Activated B cell treated with CpG ODN at 0.5 μM for 24 hours (primary cell): ENCODE measurements at regions not wholly inside any gene's neighbourhood (a gene's known extent, or its start where the extent isn't known, plus 50 kb on each side); places are given as distances from the start of the nearest gene placed in this dataset.

Experiments used
- ATAC-seq: fragments of 200-7000 bp; cut with Tn5 transposase; one replicate; pipeline ENCODE4 v1.10.0; 2021; ENCODE audit warnings: low read depth, mild to moderate bottlenecking, moderate library complexity
- CTCF ChIA-PET: fragments of 350-600 bp; sonication (Branson Sonifier 250); formaldehyde crosslinking; loops from one replicate; lab custom pipeline; 2021; ENCODE audit warnings: antibody characterized with exemption; lab: Charles Lee
- POLR2A ChIA-PET: fragments of 350-600 bp; sonication (Branson Sonifier 250); formaldehyde crosslinking; loops from one replicate; lab custom pipeline; 2021; ENCODE audit warnings: antibody characterized with exemption; lab: Charles Lee
- DNase-seq: peaks from one replicate; pipeline ENCODE4 v3.0.0; 2022
- H3K27ac Mint-ChIP-seq: one replicate; pipeline ENCODE4 v1.8.0; 2020; ENCODE audit warnings: mixed read lengths
- H3K27me3 Mint-ChIP-seq: one replicate; pipeline ENCODE4 v1.8.0; 2021; ENCODE audit warnings: mixed read lengths
- H3K36me3 Mint-ChIP-seq: one replicate; pipeline ENCODE4 v1.8.0; 2021; ENCODE audit warnings: low read depth, mixed read lengths
- H3K4me1 Mint-ChIP-seq: one replicate; pipeline ENCODE4 v1.8.0; 2021; ENCODE audit warnings: mixed read lengths
- H3K4me3 Mint-ChIP-seq: one replicate; pipeline ENCODE4 v1.8.0; 2020; ENCODE audit warnings: mild to moderate bottlenecking, mixed read lengths
- H3K9me3 Mint-ChIP-seq: one replicate; pipeline ENCODE4 v1.8.0; 2020; ENCODE audit warnings: mixed read lengths
- intact Hi-C: fragments of 100-400 bp; cut with micrococcal nuclease; formaldehyde crosslinking; loops from one replicate; pipeline ENCODE4 v1.15.1; 2024
- TF ChIP-seq, protein P1 (sequence below): fragments of 200-600 bp; IDR thresholded peaks from one replicate; pipeline ENCODE4 v1.8.0; 2022; ENCODE audit warnings: antibody characterized with exemption, mild to moderate bottlenecking

DNA sequence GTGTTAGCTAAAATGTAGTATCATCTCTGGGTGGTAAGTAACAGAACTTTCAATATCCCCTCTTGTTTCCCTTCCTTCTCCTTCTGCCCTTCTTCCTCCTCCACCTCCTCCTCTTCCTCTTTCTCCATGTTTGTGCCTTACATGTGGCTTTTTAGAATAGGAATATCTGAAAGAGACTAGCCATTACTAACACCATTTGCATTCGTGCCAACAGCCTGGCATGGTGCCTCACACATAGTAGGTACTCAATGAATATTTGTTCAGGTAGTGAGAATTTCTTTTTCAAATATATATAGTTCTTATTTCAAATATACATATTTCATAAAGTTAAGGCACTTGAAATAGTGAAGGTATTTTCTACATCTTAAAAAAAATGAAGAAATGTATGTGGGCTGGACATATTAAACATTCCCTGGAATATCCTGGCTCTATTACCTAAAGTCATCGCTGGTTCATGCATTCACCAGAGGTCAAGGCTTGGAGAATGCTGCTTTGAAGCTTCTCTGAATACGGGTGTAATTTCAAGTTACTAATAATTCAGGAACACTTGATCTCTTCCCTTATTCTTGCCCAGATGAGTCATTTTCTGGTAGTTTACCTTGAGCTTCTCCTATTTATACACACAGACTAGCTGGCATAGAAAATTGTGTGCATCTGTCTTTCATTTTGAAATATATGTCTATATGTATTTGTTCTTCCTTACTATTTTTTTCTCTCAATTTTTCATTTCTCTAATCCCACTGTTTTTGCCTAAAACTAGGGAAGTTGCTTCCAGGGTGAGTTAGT lies 319.4 kb downstream of the TGFB2 start:
- no peaks in the 10 kb centered on the region for H3K27me3 Mint-ChIP-seq
- no peaks in the 10 kb centered on the region for H3K4me1 Mint-ChIP-seq
- no peaks in the 10 kb centered on the region for H3K36me3 Mint-ChIP-seq
- TF ChIP-seq, protein P1, sequence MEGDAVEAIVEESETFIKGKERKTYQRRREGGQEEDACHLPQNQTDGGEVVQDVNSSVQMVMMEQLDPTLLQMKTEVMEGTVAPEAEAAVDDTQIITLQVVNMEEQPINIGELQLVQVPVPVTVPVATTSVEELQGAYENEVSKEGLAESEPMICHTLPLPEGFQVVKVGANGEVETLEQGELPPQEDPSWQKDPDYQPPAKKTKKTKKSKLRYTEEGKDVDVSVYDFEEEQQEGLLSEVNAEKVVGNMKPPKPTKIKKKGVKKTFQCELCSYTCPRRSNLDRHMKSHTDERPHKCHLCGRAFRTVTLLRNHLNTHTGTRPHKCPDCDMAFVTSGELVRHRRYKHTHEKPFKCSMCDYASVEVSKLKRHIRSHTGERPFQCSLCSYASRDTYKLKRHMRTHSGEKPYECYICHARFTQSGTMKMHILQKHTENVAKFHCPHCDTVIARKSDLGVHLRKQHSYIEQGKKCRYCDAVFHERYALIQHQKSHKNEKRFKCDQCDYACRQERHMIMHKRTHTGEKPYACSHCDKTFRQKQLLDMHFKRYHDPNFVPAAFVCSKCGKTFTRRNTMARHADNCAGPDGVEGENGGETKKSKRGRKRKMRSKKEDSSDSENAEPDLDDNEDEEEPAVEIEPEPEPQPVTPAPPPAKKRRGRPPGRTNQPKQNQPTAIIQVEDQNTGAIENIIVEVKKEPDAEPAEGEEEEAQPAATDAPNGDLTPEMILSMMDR: no peak
- H3K4me3 Mint-ChIP-seq: no peak overlapping the region
- H3K9me3 Mint-ChIP-seq: peaks cover 3% of the 10 kb centered on the region
- H3K27ac Mint-ChIP-seq: no peak overlapping the region
- DNase-seq: no peak
- intact Hi-C loops: no loop called here
- no peak for ATAC-seq
- CTCF ChIA-PET: no interaction called here
- POLR2A ChIA-PET: no interaction called here

DNA sequence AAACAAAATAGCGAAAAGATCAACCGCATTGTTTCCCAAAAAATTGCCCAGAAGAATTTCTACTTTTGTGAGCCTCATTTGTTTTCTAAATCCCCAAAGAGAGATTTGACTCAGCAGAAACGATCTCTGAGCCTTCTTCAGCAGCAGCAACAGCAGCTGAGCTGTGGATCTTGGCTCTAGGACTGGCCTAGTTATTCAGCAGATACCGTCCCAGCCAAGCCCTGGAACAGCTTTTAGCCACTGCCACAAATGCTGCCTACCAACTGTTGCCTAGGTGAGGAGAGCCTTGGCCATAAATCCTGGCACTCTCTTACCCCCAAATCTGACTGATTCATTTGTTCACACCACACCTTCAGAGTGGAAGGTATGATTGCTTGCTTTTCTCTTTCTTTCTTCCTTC lies 320.1 kb downstream of the TGFB2 start:
- H3K4me1 Mint-ChIP-seq: no peaks in the 10 kb centered on the region
- TF ChIP-seq, protein P1: no peak
- intact Hi-C loops: no loop called here
- H3K9me3 Mint-ChIP-seq: peaks cover 4% of the 10 kb centered on the region
- H3K4me3 Mint-ChIP-seq: no peak overlapping the region
- H3K36me3 Mint-ChIP-seq: no peaks in the 10 kb centered on the region
- DNase-seq (no peak), ATAC-seq (no peak)
- CTCF ChIA-PET: no interaction called here
- no peak overlapping the region for H3K27ac Mint-ChIP-seq
- H3K27me3 Mint-ChIP-seq: no peaks in the 10 kb centered on the region
- POLR2A ChIA-PET: no interaction called here

DNA sequence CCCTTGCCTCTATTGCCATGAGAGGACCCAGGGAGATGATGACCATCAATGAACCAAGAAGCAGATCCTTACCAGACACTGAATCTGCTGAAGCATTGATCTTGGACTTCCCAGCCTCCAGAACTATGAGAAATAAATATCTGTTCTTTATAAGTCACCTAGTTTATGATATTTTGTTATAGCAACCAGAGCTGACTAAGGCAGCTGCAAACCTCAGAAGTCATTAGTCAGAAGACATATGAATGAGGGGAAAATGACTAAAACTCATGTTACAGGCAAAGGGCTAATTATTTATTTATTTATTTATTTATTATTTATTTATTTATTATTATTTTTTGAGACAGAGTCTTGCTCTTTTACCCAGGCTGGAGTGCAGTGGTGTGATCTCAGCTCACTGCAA lies 321.1 kb downstream of the TGFB2 start:
- ChIA-PET POLR2A (no interaction called here), CTCF (no interaction called here)
- H3K36me3 Mint-ChIP-seq: no peaks in the 10 kb centered on the region
- intact Hi-C loops: no loop called here
- DNase-seq (no peak), ATAC-seq (no peak)
- peaks cover 9% of the 10 kb centered on the region for H3K9me3 Mint-ChIP-seq
- H3K27ac Mint-ChIP-seq: no peak overlapping the region
- H3K27me3 Mint-ChIP-seq: no peaks in the 10 kb centered on the region
- no peak overlapping the region for H3K4me3 Mint-ChIP-seq
- TF ChIP-seq, protein P1: no peak
- H3K4me1 Mint-ChIP-seq: no peaks in the 10 kb centered on the region

DNA sequence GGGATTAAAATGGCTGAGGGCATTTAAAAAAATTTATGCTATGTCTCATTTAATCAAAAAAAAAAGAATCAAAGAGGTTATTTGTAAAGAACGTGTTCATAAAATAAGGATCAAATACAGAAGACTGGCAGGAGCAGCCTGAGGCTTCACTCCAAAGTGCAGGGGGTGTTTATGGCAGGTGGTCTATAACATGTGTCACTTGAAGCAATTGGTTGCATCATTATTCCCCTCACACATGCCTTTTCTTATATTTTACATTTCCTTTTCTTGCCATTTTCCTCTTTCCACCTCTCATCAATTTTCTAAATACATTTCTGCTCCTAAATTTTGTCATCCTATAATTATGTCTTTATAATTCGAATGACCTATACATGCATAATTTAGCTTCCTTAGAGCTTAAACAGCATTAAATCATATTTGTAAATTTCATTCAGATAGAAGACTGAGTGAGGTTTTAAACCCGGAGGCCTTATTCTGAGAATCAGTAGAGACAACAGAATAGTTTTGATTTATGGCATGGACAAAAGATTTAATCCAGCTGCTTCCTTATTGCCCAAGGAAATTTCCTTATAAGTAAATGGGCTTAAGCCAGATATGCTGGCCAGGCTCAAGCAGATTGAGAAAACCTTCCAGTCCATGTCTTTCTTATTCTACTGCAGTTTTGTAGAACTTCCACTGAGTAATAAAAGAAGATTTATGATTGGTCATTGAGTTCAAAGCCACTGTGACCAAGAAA lies 322.8 kb downstream of the TGFB2 start:
- H3K4me3 Mint-ChIP-seq: no peak overlapping the region
- TF ChIP-seq, protein P1: no peak
- H3K9me3 Mint-ChIP-seq: peaks cover 9% of the 10 kb centered on the region
- H3K4me1 Mint-ChIP-seq: no peaks in the 10 kb centered on the region
- CTCF ChIA-PET: no interaction called here
- DNase-seq (no peak), ATAC-seq (no peak)
- H3K27me3 Mint-ChIP-seq: no peaks in the 10 kb centered on the region
- no peaks in the 10 kb centered on the region for H3K36me3 Mint-ChIP-seq
- intact Hi-C loops: no loop called here
- no peak overlapping the region for H3K27ac Mint-ChIP-seq
- POLR2A ChIA-PET: no interaction called here

DNA sequence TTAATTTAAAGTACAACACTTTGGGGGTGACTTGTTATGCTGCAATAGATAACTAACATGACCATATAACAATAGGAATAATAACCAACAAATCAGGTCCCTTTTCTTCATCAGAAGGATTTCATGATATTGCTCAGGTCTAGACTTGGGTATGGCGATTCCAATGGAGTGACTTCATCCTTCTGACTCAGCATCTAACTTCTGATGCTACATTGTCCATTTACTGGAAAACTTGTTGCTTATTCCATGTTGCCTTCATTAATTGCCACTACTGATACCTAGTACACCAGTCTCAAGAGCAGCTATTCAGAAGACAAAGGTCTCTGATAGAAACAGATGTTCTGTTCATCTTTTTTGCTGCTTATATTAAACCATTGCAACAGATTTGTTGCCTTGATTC lies 324.3 kb downstream of the TGFB2 start:
- H3K27me3 Mint-ChIP-seq: no peaks in the 10 kb centered on the region
- POLR2A ChIA-PET: no interaction called here
- ATAC-seq: no peak

More for the DNA sequence above, 324.3 kb downstream of the TGFB2 start:
- CTCF ChIA-PET: no interaction called here
- TF ChIP-seq, protein P1: no peak
- Mint-ChIP-seq H3K4me3 (no peak overlapping the region), H3K36me3 (no peaks in the 10 kb centered on the region), H3K4me1 (no peaks in the 10 kb centered on the region), H3K9me3 (peaks cover 9% of the 10 kb centered on the region), H3K27ac (no peak overlapping the region)
- no peak for DNase-seq
- intact Hi-C loops: no loop called here
